ENCODE measurements at regions not wholly inside any gene's neighbourhood (a gene's known extent, or its start where the extent isn't known, plus 50 kb on each side); places are given as distances from the start of the nearest gene placed in this dataset.

DNA sequence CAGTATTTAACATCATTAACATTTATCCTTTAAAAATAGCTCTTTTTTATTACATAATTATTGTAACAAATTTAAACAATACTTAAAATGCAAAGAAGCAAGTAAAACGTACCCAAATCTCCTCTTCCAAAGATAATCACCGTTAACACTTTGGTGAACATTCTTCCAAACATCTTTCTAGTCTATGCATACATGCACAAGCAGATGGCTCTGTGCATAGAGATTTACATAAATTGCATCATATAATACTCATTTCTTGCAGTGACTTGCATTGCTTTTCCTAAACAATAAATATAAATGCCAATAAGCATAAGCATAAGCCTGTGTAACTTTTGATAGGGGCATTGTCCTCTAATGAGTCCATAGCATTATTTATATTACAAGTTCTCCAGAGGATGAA lies 89.4 kb upstream of the PALS2 start:
- DNase-seq = no peak
- Histone ChIP-seq H3K4me1 (no peaks in the 10 kb centered on the region), H3K27ac (no peak overlapping the region), H3K4me3 (no peak overlapping the region), H3K27me3 (no peaks in the 10 kb centered on the region), H3K36me3 (no peaks in the 10 kb centered on the region), H3K9me3 (no peaks in the 10 kb centered on the region)
- intact Hi-C loops (cut with DNase I) = no loop called here
- TF ChIP-seq POLR2A (IDR thresholded peaks at IDR 0.05) = no peak
- TF ChIP-seq, protein P1, sequence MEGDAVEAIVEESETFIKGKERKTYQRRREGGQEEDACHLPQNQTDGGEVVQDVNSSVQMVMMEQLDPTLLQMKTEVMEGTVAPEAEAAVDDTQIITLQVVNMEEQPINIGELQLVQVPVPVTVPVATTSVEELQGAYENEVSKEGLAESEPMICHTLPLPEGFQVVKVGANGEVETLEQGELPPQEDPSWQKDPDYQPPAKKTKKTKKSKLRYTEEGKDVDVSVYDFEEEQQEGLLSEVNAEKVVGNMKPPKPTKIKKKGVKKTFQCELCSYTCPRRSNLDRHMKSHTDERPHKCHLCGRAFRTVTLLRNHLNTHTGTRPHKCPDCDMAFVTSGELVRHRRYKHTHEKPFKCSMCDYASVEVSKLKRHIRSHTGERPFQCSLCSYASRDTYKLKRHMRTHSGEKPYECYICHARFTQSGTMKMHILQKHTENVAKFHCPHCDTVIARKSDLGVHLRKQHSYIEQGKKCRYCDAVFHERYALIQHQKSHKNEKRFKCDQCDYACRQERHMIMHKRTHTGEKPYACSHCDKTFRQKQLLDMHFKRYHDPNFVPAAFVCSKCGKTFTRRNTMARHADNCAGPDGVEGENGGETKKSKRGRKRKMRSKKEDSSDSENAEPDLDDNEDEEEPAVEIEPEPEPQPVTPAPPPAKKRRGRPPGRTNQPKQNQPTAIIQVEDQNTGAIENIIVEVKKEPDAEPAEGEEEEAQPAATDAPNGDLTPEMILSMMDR (IDR thresholded peaks at IDR 0.05) = no peak
- ATAC-seq = no peak
- WGBS (ENCODE audit: insufficient coverage, low coverage, low lambda C conversion rate, missing lambda C conversion rate) = 79% methylated on average over 2 of the region's 2 CpGs

DNA sequence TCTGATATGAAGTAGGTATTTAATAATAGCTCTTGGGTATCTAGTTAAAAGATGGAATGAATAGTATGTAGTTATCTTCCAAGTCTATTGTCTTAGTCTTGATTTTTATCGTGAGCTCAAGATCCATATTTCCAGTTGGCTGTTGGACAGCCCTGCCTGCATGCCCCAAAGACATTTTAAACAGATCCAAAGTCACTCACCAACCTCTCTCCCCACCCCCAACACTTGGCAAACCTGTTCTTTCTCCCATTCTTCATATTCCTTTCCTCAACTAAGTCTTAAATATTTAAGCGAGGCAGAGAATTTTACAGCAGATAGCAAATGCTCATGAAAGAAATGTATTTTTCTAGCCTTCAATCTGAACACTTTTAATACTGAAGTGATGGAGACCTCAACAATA lies 80.7 kb upstream of the PALS2 start:
- ATAC-seq (no peak), DNase-seq (no peak)
- Histone ChIP-seq H3K27me3 (no peaks in the 10 kb centered on the region), H3K9me3 (no peaks in the 10 kb centered on the region), H3K4me1 (no peaks in the 10 kb centered on the region), H3K27ac (no peak overlapping the region), H3K4me3 (no peak overlapping the region), H3K36me3 (no peaks in the 10 kb centered on the region)
- TF ChIP-seq POLR2A (IDR thresholded peaks at IDR 0.05) = no peak
- TF ChIP-seq, protein P1 (IDR thresholded peaks at IDR 0.05) = no peak
- intact Hi-C loops (cut with DNase I) = no loop called here
- 88% methylated on average over 2 of the region's 2 CpGs for WGBS (ENCODE audit: insufficient coverage, low coverage, low lambda C conversion rate, missing lambda C conversion rate)

DNA sequence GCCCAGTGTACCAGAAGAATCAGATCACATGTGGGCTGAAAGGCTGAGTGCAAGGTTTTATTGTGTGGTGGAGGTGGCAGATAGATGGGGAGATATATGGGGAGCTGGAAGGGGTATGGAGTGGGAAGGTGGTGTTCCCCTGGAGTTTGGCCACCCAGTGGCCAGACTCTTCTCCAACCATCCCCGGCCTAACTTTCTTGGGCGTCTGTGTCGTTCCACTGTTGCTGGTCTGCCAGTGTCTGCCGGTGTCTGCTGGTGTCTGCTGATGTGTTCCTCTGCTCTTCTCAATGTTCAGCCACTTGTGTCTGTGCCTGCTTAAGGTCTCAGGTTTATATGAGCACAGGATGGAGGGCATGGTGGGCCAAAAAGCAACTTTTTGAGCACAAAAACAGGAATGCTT lies 78.4 kb upstream of the PALS2 start:
- TF ChIP-seq, protein P1 (IDR thresholded peaks at IDR 0.05) = no peak
- TF ChIP-seq POLR2A (IDR thresholded peaks at IDR 0.05) = no peak
- no CpG with 5 or more reads among the region's 4 CpGs for WGBS (ENCODE audit: insufficient coverage, low coverage, low lambda C conversion rate, missing lambda C conversion rate)
- intact Hi-C loops (cut with DNase I) = no loop called here
- DNase-seq (no peak), ATAC-seq (no peak)
- Histone ChIP-seq H3K4me3 (no peak overlapping the region), H3K36me3 (no peaks in the 10 kb centered on the region), H3K27ac (no peak overlapping the region), H3K27me3 (no peaks in the 10 kb centered on the region), H3K4me1 (no peaks in the 10 kb centered on the region), H3K9me3 (no peaks in the 10 kb centered on the region)

DNA sequence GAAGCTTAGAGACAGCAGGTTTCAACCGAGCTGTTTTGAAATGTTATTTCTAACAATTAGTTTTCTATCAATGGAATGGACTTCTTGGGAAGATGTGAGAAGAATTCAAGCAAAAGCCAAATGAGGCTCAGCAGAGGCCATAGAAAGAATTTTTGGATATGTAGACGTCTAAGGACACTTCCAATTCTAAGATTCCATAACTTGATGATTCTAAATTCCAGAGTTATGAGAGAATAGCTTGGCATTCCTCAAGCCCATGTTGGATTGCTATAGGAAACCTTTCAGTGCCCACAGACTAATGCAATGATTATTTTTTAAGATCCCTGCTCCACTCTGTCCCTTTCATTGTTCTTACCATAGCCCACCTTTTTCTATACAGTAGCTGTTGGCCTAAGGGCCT lies 77.2 kb upstream of the PALS2 start:
- intact Hi-C loops (cut with DNase I) = no loop called here
- H3K9me3 ChIP-seq = no peaks in the 10 kb centered on the region

More for the DNA sequence above, 77.2 kb upstream of the PALS2 start:
- Histone ChIP-seq H3K4me1 (no peaks in the 10 kb centered on the region), H3K27me3 (no peaks in the 10 kb centered on the region), H3K4me3 (no peak overlapping the region), H3K27ac (no peak overlapping the region), H3K36me3 (no peaks in the 10 kb centered on the region)
- DNase-seq (no peak), ATAC-seq (no peak)
- 83% methylated on average over 2 of the region's 2 CpGs for WGBS (ENCODE audit: insufficient coverage, low coverage, low lambda C conversion rate, missing lambda C conversion rate)
- no peak for TF ChIP-seq POLR2A (IDR thresholded peaks at IDR 0.05)
- TF ChIP-seq, protein P1 (IDR thresholded peaks at IDR 0.05) = no peak

Measured in right lobe of liver (tissue), 6 donors.